KBM-7 (cell line): ENCODE measurements at regions not wholly inside any gene's neighbourhood (a gene's known extent, or its start where the extent isn't known, plus 50 kb on each side); places are given as distances from the start of the nearest gene placed in this dataset.

Source experiments
- DNase-seq: peaks from one replicate; pipeline ENCODE4 v3.0.0-alpha.2; 2015
- in situ Hi-C: fragments of 300-500 bp; cut with MboI; formaldehyde crosslinking; loops from 2 replicates; pipeline ENCODE4 v1.14.3; 2020; ENCODE audit warnings: low sequenced_read_pairs, low pct_unique_long_range_greater_than_20kb, mixed read lengths

DNA sequence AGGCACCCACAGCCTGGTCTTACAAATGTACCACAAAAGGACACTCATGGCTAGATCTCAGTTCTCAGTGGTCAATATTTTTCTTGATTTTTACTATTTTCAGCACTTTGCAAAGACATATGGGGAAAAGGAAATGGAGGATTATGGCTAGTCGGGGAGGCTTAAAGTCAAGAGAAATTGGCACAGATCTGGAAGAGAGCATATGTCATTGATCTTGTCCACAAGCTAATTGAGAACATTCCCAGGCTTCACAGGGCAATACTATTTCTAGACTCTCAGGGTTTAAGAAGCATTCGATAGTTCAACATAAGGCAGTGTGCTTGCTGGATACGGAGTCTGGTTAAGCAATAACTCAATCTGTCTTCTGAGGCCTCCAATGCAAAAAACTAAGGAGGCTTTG lies 285.8 kb downstream of the ZNF608 start:
- no peak for DNase-seq
- in situ Hi-C loops = no loop called here

DNA sequence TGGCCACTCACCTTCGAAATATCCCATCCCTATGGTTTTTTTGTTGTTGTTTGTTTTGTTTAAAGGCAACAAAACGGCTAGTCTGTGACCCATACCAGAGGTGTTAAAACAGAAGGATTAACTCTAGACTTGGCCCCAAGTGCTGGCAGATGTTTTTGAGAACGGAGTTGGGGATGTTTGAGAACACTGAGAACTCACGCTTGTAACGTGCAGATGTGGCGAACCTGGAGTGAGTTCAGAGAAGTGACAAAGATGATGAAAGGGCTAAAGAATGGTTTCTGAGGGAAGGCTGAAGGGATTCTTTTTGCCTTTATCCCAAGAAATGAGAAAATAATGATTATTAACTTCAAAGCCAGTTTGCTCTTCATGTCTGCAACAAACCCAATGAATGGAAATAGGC lies 286.5 kb downstream of the ZNF608 start:
- no peak for DNase-seq
- in situ Hi-C loops = no loop called here

DNA sequence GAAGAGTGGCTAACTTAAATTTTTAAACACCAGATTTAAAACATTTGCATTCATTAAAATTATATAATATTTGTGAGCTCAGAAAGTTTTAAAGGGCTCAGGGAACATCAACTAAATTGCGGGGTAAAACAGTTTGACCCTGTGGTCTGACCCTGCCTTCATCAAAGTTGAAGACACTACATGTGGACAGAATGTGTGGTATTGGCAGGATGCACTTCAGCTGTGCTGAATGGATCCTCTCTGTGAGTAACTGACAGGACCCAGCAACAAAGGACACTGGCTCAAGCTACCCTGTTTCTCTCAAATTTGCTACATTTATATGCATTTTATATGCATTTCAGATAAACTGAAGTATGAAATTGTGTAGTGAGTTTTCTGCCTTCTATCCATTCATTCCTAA lies 288.5 kb downstream of the ZNF608 start:
- no peak for DNase-seq
- in situ Hi-C loops = no loop called here

DNA sequence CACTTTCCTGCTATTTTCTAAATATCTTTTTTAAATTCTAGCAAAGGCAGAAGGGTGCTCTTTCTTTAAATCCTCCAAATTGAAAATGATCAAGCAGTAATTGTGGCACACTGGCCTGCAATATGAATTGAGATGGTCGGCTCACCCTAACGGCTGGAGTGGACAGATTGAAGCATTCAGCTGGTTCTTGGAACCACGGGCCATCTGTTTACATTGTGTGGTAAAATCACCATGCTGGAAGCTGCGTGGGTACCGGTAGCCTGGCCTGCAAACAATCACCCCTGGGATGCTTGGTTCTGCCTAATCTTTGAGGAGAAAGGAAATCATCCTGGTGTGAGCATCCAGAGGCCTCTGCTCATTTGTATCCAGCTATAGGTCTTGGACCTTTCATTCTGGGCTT lies 289.3 kb downstream of the ZNF608 start:
- in situ Hi-C loops = no loop called here
- no peak for DNase-seq

DNA sequence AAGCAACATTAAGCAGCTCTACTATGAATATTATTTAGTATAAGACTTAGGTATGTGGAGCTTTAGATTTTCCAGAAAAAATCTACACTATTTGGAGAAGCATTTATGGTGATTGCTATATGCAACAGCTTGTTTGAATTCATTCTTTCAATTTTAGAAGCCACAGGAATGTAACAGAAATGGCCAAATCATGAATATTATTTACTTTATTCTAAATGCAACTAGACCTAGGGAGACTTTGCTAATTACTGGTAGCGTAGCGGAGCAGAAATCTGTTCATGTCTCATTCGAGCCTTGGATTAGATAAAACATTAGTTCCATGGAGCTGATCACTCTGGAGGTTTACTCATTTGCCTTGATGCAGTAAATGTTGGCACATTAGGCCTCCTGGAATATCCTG lies 290.2 kb downstream of the ZNF608 start:
- in situ Hi-C loops = no loop called here
- no peak for DNase-seq

DNA sequence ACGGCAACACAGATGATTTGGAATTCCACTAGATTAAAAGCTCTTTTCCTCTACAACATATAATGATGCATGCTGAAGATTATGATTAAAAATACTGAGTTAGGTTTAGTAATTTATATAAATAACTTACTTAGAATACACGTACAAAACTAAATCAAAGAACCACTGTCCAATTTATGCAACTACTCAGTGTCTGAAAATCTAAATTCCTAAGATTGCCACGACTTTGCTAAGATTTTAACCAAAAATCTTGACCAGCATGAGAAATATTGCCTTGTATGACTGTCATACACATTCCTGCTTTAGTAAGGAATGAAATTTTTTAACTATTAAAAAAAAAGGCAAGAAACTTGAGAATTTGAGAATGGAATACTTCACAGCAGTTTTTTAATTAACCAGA lies 292.4 kb downstream of the ZNF608 start:
- no peak for DNase-seq
- in situ Hi-C loops = no loop called here

DNA sequence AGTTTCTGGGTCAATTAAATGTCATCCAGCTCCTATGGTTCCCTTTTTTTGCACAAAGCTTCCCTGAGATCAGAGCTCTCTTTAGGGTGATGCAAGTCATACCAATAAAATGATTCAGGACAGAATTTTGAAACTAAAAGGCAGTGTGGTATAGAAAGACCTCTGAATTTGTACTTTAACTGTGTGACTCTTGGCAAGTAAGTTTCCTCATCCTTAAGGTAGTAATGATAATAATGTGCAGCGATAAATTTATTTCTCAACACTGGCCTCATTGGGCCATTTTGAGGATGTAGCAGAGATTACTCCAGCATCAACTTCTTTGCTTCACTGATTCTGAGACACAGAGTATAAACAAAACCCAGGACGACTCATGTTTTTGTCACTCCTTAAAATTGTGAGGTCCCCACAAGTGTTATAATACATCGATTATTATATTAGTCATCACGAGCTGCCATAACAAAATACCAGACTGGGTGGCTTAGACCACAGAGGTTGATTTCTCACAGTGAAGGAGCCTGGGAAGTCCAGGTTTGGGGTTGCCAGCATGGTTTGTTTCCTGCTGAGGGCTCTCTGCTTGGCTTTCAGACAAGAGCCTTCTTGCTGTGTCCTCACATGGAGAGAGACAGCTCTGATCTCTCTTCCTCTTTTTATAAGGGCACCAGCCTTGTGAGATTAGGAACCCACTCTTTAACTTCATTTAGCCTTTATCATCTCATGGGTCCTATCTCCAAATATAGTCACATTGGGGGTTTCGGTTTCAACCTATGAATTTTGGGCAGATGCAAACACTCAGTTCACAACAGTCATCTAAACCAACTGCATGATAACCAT lies 293.0 kb downstream of the ZNF608 start:
- in situ Hi-C loops = no loop called here
- DNase-seq = no peak

DNA sequence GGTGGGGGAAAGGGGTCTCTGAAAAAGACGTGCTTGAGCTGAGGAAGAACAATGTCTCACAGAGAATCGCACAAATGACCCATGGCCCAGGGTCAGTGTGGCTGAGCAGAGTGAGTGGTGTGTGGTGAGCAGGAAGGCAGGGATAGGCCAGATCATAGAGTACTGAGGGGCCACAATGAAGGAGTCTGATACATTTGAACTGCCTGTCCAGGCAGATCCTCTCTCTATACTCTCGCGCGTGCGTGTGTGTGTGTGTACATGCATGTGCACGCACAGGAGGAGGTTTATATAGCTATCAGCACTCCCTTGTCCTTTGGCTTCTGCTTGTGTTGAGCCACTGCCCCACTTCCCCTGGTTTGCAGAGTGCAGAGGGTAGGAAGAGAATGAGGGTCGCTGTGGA lies 294.0 kb downstream of the ZNF608 start:
- no peak for DNase-seq
- in situ Hi-C loops = no loop called here

DNA sequence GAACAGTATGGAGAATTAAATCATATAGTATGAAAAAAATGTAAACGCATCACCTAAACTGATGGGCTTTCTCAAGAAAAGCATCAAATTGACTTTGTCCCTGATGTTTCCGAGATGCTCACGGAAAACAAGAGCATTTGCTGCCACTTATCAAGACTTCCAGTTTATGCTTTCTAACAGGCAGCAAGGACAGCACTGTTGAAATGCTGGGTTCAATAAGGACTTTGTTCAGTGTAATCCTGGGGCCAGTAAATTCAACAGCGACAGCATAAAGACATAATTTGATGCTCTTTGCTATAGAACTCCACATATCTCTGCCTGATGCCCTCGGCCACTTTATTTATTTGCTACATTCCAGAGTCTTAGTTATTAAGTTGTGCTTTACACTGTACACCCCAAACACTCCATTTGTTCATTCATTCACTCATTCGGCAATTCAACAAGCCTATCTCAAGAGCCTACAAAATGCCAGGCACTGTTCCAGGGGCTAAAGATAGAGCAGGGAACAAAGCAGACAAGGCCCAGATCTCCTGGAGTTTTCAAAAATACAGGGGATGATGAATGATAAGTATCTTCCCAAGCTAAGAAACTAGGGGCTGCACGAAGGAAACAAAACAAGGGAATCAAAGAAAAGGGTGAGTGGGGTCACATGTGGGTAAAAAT lies 294.6 kb downstream of the ZNF608 start:
- no peak for DNase-seq
- in situ Hi-C loops = no loop called here

DNA sequence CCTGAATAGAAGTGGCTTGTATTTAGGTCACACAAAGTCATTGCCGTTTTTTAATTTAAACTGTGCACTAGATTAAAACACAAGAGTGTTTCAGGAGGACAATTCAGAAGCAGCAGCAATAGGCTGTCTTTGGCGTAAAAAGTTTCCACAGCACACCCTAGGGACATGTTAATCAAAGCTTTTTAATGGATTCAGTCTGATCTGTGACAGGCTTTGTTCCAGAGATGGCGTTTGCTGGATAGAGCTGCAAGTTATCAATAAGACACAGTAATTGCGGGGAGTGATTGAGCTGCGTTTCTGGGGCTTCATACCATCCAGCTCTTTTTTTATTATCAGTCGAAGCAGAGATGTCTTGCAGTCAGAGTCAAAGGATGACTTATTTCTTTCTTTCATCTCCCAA lies 300.3 kb downstream of the ZNF608 start:
- DNase-seq = no peak
- in situ Hi-C loops = no loop called here

DNA sequence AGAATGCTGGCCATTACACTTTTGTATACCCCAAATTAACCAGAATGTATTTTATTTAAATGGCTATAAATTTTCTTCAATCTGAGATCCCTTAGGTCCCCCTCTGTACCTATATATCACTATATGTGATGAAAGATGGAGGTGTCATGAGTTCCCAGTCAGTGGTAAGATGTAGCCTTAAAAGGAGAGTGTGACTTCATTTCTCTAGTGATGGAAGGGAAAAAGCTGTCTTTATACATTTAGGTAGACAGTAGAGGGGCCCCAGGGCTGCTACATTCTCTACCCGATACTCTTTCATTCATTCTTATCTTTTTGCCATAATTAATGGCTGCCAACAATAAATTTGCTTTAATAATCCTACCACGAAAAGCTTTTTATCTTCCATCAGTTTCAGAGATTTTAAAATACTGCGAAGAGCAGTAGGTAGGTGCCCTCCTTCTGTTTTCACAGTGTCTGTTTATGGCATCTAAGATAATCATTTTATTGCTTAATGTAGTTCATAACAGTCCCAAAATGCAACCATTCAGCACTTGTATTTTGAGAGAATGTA lies 301.3 kb downstream of the ZNF608 start:
- no peak for DNase-seq

DNA sequence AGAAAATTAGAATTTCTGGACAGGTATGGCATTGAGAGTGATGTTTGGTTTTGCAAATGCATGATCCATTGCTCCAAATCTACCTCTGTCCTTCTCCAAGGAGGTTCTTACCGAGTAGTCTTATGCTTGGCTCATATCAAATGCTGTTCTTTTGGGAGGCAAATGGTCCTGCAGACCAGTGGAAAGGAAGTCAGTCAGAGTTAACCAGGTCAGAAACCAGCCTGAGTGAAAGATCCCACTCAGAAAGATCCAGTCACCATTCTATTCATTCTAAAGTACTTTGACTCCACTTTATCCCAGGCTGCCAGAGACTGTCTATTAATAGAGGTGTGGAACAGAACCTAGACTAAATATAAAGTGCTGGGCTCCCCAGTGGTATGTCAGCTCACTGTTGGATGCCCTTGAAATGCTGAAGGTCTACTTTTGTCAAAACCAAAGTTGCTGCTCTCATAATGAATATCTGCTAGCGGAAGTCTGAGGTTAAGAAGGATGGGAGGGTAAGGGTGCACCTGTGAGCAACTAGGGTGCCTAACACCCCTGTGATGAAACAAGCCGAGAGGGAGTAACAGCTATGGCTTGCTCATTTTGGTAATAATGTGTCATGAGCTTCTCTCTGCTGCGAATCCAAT lies 302.2 kb downstream of the ZNF608 start:
- no peak for DNase-seq
- in situ Hi-C loops = no loop called here

More for the DNA sequence above, 301.3 kb downstream of the ZNF608 start:
- in situ Hi-C loops = no loop called here

DNA sequence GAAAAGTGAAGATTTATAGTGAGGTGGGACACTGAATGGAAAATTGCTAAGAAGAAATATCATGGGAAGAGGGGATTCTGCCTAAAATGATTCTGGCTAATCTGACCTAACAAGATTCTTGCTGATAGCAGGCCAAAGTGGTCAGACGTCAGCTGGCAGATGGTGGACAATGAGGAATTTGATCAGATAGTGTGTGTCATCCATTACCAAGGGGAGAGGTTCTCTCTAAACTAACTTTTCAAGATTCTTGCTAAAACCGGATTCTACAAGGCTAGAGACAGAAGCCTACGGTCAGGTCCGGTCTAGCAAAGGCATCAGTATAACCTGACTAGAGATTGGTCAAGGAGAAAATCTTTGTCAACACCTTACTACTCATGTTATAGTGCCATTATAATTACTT lies 306.0 kb downstream of the ZNF608 start:
- in situ Hi-C loops = no loop called here
- no peak for DNase-seq

DNA sequence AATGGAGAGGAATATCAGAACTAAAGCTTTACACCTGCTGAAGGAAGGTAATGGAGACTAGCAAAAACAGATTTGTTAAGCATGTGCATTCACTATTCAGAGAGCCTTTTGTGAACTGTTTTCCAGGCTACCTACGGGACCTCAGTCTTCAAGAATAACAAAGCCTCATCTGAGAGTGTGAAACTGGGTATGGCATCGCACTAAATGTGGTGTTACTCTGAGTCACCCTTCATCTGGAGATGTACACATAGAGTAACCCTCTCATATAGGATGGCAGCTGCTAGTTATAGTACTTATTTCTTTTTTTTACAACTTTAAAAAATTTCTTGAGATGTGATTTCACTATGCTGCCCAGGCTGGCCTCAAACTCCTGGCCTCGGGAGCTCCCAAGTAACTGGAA lies 306.8 kb downstream of the ZNF608 start:
- DNase-seq = no peak
- in situ Hi-C loops = no loop called here

DNA sequence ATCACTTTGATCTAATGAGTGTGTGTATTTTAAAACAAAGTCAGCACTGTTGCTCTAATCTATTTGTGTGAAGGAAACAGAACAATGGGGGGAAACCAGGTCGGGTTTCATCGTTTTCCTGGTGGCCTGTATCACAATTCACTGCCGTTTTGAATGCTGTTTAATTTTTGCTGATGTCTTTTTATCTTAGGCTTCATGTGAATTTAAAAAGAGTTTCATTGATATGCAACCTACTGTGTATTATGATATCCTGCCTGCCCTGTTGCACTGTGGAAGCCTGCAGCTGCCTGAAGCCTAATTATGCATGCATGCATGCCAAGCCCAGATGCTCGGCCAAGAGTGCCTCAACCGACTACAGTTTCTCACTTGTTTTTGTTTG lies 307.5 kb downstream of the ZNF608 start:
- no peak for DNase-seq
- in situ Hi-C loops = no loop called here

DNA sequence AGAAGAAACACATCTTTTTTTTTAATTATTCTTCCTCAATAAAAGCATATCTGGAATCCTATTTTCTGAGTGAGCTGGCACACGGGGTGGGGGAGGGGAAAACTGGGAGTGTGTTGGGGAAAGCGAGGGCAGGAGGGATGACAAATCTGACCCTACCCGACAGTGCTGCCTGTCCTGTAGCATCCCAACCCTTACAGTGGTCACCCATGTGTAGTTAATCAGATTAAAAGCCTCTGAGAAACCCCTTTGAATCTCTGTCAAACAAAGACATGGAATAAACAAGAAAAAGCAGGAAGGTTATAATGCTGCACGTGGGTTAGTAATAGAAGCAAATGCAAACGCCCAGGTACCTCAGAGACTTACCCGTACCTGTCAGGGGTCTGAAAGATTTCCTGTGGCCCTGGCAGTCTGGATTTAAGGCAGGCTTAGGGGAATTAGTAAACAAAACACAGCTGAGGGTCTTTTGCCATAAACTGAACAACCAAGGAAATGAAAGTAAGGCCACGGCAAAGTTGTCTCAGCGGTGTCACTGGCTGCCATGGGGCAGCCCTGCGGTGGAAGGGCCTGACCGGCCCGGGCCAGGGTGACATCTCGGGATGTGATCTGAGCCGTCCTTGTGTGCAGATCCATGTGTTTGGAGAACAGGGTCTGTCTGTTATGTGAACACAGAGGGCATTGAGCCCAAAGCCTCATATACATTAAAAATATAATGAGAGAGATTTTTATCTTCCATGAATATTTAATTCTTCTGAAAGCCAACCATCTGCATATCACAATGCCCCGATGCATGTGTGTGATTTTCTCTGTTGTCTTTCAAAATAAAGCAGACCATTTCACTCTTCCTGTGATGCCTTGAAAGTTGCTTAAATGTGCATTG lies 308.2 kb downstream of the ZNF608 start:
- DNase-seq = no peak
- in situ Hi-C loops = no loop called here

DNA sequence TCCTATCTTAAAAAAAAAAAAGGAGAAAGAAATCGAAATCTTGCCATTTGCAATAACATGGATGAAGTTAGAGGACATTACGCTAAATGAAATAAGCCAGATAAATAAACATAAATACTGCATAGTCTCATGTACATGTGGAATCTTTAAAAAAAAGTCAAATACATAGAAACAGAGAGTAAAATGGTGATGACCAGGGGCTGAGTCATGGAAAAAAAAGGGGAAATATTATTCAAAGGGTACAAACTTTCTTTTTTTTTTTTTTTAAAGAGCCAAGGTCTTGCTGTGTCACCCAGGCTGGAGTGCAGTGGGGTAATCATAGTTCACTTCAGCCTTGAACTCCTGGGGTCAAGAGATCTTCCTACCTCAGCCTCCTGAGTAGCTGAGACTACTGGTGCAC lies 310.1 kb downstream of the ZNF608 start:
- DNase-seq = no peak
- in situ Hi-C loops = no loop called here

DNA sequence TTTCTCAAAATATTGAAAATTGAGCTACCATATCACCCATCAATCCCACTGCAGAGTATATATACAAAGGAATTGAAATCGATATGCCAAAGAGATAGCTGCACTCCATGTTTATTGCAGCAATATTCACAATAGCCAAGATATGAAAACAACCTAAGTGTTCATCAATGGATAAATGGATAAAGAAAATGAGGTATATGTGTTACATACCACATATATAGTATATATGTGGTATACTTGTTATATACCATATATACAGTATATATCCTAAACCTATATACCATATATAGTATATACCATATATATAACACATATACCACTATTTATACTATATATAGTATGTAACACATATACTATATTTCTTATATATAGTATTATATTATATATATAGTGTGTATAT lies 313.3 kb downstream of the ZNF608 start:
- no peak for DNase-seq
- in situ Hi-C loops = no loop called here

DNA sequence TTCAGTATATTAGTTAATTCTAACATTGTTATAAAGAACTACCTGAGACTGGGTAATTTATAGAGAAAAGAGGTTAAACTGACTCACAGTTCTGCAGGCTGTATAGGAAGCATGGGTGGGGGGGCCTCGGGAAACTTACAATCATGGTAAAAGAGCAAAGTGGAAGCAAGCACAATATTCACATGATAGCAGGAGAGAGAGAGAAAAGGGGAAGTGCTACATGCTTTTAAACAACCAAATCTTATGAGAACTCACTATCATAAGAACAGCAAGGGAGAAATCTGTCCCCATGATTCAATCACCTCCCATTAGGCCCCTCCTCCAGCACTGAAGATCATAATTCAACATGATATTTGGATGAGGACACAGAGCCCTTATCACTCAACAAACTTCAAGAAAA lies 324.9 kb downstream of the ZNF608 start:
- peak; percentile 1 for DNase-seq
- in situ Hi-C loops = no loop called here
